Body of pancreas (tissue), 4 donors: ENCODE measurements at regions not wholly inside any gene's neighbourhood (a gene's known extent, or its start where the extent isn't known, plus 50 kb on each side); places are given as distances from the start of the nearest gene placed in this dataset.

ENCODE experiments used
- ATAC-seq: fragments of 150-250 bp; one replicate; pipeline ENCODE4 v1.9.1; 2016
- DNase-seq, 4 donors: peaks; one replicate each; pipeline ENCODE4 v3.0.0-alpha.2; 2019
- H3K27ac ChIP-seq, 4 donors: fragments of 200-600 bp; sonication (generic); 1 replicate in 3 of 4; 2 replicates in 1 of 4; pipeline versions ENCODE4 v1.5.1 to v1.6.1; 2016 to 2019; ENCODE audit warnings: mild to moderate bottlenecking in 1 of 4, mixed read lengths in 1 of 4, moderate library complexity in 1 of 4
- H3K27me3 ChIP-seq, 2 donors: fragments of 200-600 bp; sonication (generic); one replicate each; pipeline ENCODE4 v1.6.0; 2016; ENCODE audit warnings: mild to moderate bottlenecking in 1 of 2
- H3K36me3 ChIP-seq, 2 donors: fragments of 200-600 bp; sonication (generic); replicated peaks in 1 of 2; 2 replicates each; pipeline ENCODE4 v1.5.1; 2016; ENCODE audit warnings: low read depth in 2 of 2; ENCODE audit not compliant: insufficient read depth in 1 of 2
- H3K4me1 ChIP-seq: fragments of 200-600 bp; sonication (generic); one replicate; pipeline ENCODE4 v1.6.0; 2016
- H3K4me3 ChIP-seq, 2 donors: fragments of 200-600 bp; sonication (generic); 1 replicate in 1 of 2; 2 replicates in 1 of 2; pipeline ENCODE4 v1.5.1; 2016 to 2019
- H3K9me3 ChIP-seq, 3 donors: fragments of 200-600 bp; sonication (generic); 1 replicate in 2 of 3; 2 replicates in 1 of 3; pipeline ENCODE4 v1.5.1; 2016
- CTCF ChIP-seq, 7 experiments: fragments of 450-650 bp in 4 of 7; fragments of 200-600 bp in 3 of 7; sonication (generic) in 3 of 7; IDR thresholded peaks; one replicate each; pipeline ENCODE4 v1.5.1; 2016 to 2019; ENCODE audit warnings: antibody characterized with exemption in 7 of 7
- POLR2A ChIP-seq, 3 donors: fragments of 450-650 bp; IDR thresholded peaks; one replicate each; pipeline ENCODE4 v1.6.1; 2016; ENCODE audit warnings: antibody characterized with exemption in 3 of 3, mild to moderate bottlenecking in 2 of 3
- WGBS, 2 donors: methylation state at CpG; one replicate each; pipeline ENCODE4 v1.1.5; 2017; 5-methylcytosine and 5-hydroxymethylcytosine counted together
- intact Hi-C: fragments of 100-400 bp; cut with DNase I; formaldehyde crosslinking; loops from one replicate; pipeline ENCODE4 v1.15.1; 2023

- no peak for ATAC-seq
- intact Hi-C loops, result no loop called here
- no peak for TF ChIP-seq POLR2A (IDR thresholded peaks at IDR 0.05)
- TF ChIP-seq CTCF (IDR thresholded peaks at IDR 0.05), result no peak
Observed at GRCh38 chr5:54404568-54404967, 50.9 kb upstream of the HSPB3 start.

DNA sequence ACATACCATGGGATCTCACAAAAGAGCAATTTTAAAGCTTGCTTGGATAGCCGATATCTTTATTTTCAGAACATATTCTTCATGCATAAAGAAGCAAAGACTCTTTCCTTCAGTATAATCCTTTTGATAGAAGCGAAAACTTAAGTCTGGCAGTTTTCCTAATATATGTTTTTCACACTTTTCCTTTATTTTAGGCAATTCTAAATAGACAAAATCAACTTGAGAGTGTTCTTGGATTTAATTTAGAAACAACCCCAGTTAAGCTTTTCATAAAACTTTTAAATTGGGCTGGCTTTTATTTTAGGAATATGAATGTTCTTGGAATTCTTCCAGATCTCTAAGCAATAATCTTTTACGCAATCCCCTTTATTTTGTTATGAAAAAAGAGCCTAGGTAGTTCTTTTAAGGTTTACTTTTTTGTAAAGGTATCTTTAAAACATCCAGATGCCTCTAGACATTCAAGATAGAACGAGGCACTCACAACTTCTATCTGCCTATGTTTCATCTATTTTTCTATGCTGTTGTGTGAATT lies 51.5 kb upstream of the HSPB3 start:
- Histone ChIP-seq H3K9me3 (no peaks in the 10 kb centered on the region), H3K36me3 (no peaks in the 10 kb centered on the region), H3K4me1 (no peaks in the 10 kb centered on the region), H3K27me3 (no peaks in the 10 kb centered on the region), H3K4me3 (no peak overlapping the region), H3K27ac (no peak overlapping the region)
- DNase-seq (no peak), ATAC-seq (no peak)
- TF ChIP-seq CTCF (IDR thresholded peaks at IDR 0.05), result no peak
- 82 to 85% methylated on average over 4 of the region's 4 CpGs for WGBS, 2 donors
- intact Hi-C loops, result no loop called here

More at GRCh38 chr5:54404568-54404967, 50.9 kb upstream of the HSPB3 start:
- H3K27me3 ChIP-seq, result no peaks in the 10 kb centered on the region
- no peaks in the 10 kb centered on the region for H3K36me3 ChIP-seq
- no peaks in the 10 kb centered on the region for H3K9me3 ChIP-seq
- no peaks in the 10 kb centered on the region for H3K4me1 ChIP-seq
- DNase-seq, result no peak
- no peak overlapping the region for H3K4me3 ChIP-seq
- H3K27ac ChIP-seq, result no peak overlapping the region
- 67 to 78% methylated on average over 3 of the region's 3 CpGs for WGBS, 2 donors

GRCh38 chr5:54403121-54403520 lies 52.4 kb upstream of the HSPB3 start:
- Histone ChIP-seq H3K4me1 (no peaks in the 10 kb centered on the region), H3K36me3 (no peaks in the 10 kb centered on the region), H3K27me3 (no peaks in the 10 kb centered on the region), H3K27ac (no peak overlapping the region), H3K4me3 (no peak overlapping the region), H3K9me3 (no peaks in the 10 kb centered on the region)
- no peak for DNase-seq
- intact Hi-C loops, result no loop called here
- no peak for ATAC-seq
- WGBS, 2 donors, result 82 to 87% methylated on average over 2 of the region's 2 CpGs
- no peak for TF ChIP-seq POLR2A (IDR thresholded peaks at IDR 0.05)
- no peak for TF ChIP-seq CTCF (IDR thresholded peaks at IDR 0.05)

DNA sequence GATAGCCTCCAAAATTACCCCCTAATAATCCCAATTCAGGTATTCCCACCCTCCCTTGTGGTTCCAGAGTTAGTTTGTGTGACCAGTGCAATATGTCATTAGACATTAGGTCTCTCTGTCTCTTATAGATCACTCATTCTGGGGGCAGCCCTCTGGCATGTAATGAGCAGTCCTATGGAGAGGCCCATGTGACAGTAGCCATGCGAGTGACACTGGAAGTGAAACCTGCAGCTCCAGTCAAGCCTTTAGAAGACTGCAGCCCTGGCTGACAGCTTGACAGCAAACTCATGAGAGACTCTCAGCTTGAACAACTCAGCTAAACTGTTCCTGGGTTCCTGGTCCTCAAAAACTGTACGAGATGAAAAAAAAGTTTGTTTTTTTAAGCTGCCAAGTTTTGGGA lies 54.0 kb upstream of the HSPB3 start:
- ATAC-seq, result no peak

More for the DNA sequence above, 54.0 kb upstream of the HSPB3 start:
- Histone ChIP-seq H3K27ac (no peak overlapping the region), H3K36me3 (no peaks in the 10 kb centered on the region), H3K9me3 (no peaks in the 10 kb centered on the region), H3K4me1 (no peaks in the 10 kb centered on the region), H3K27me3 (no peaks in the 10 kb centered on the region), H3K4me3 (no peak overlapping the region)
- intact Hi-C loops, result no loop called here
- 46 to 50% methylated on average over 2 of the region's 2 CpGs for WGBS, 2 donors
- DNase-seq, result no peak
- TF ChIP-seq CTCF (IDR thresholded peaks at IDR 0.05) (no peak), POLR2A (IDR thresholded peaks at IDR 0.05) (no peak)
